ENCODE measurements at regions not wholly inside any gene's neighbourhood (a gene's known extent, or its start where the extent isn't known, plus 50 kb on each side); places are given as distances from the start of the nearest gene placed in this dataset.
A peak's percentile ranks its signal among the peaks of the same experiment; 100 is the strongest.

DNA sequence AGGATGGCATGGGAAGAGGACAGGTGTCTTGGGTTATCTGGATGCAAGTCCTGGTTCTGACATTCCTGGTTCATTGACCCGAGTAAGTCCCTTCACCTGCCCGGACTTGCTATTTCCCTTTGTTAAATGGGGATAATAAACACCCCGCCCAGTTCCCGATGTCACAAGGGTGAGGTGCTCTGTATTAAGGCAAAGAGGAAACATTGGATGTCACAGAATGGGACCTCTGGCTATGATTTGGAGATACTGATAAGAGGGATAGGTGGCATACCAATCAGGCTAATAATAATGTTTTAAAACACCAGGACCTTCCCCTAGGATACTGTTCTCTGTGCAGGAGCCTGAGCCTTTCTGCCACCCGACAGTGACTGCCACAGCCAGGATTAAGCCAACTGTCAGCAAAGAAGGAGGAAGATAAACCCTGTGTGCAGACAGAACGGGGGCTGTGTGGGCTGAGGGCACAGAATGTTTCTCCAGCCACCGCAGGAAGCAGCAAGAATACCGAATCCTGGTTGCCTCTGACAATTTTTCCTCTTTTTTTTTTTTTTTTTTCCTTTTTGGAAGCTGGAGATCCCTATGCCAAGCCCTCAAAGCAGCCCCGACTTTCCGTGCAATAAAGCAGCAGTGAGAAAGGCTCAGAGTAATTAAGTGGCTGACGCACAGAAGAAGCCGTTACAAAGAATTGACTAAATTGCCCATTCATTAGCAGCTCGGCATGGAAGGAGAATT lies 336.6 kb downstream of the SMAD2 start:
- Histone ChIP-seq H3K4me1 (ENCODE audit: insufficient read depth) (peaks cover 18% of the 10 kb centered on the region), H3K9me2 (ENCODE audit: insufficient read depth) (no peaks in the 10 kb centered on the region), H3F3A (replicated peaks; ENCODE audit: low read depth) (no peaks in the 10 kb centered on the region), H3K36me3 (ENCODE audit: insufficient read depth) (no peaks in the 10 kb centered on the region), H4K20me1 (replicated peaks; ENCODE audit: insufficient read depth) (no peaks in the 10 kb centered on the region), H3K79me2 (replicated peaks; ENCODE audit: insufficient read depth) (no peaks in the 10 kb centered on the region), H3K4me3 (0 out of 2 replicates have a peak overlapping the region, but pooled peaks have one; percentile 11), H2AFZ (no peak overlapping the region; the same call in 1 of the 2 replicates), H3K27ac (ENCODE audit: low read depth) (no peak overlapping the region), H3K4me2 (peak overlapping the region; percentile 73), H3K27me3 (ENCODE audit: insufficient read depth) (no peaks in the 10 kb centered on the region)
- no peaks in the 10 kb centered on the region for H3K9me3 Mint-ChIP-seq
- H3K36me3 Mint-ChIP-seq (ENCODE audit: low read depth), result no peaks in the 10 kb centered on the region
- no peak overlapping the region; the same call in 1 of the 2 replicates for H3K27ac Mint-ChIP-seq
- TF ChIP-seq ZNF331 (CRISPR knock-in tag; IDR thresholded peaks at IDR 0.05; ENCODE audit: low read depth), result no peak
- no peak for TF ChIP-seq JUNB (IDR thresholded peaks at IDR 0.05; ENCODE audit: unreplicated experiment)
- no peak for TF ChIP-seq EZH2 (IDR thresholded peaks at IDR 0.05; ENCODE audit: low read depth, unreplicated experiment)
- TF ChIP-seq ZNF114 (CRISPR knock-in tag; IDR thresholded peaks at IDR 0.05), result no peak
- no peak for TF ChIP-seq STAT1 (IDR thresholded peaks at IDR 0.05; ENCODE audit: unreplicated experiment)
- TF ChIP-seq, protein P1, sequence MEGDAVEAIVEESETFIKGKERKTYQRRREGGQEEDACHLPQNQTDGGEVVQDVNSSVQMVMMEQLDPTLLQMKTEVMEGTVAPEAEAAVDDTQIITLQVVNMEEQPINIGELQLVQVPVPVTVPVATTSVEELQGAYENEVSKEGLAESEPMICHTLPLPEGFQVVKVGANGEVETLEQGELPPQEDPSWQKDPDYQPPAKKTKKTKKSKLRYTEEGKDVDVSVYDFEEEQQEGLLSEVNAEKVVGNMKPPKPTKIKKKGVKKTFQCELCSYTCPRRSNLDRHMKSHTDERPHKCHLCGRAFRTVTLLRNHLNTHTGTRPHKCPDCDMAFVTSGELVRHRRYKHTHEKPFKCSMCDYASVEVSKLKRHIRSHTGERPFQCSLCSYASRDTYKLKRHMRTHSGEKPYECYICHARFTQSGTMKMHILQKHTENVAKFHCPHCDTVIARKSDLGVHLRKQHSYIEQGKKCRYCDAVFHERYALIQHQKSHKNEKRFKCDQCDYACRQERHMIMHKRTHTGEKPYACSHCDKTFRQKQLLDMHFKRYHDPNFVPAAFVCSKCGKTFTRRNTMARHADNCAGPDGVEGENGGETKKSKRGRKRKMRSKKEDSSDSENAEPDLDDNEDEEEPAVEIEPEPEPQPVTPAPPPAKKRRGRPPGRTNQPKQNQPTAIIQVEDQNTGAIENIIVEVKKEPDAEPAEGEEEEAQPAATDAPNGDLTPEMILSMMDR (conservative IDR thresholded peaks at IDR 0.05; ENCODE audit: low read depth in 2 of 2), result no peak
- TF ChIP-seq, protein P2, sequence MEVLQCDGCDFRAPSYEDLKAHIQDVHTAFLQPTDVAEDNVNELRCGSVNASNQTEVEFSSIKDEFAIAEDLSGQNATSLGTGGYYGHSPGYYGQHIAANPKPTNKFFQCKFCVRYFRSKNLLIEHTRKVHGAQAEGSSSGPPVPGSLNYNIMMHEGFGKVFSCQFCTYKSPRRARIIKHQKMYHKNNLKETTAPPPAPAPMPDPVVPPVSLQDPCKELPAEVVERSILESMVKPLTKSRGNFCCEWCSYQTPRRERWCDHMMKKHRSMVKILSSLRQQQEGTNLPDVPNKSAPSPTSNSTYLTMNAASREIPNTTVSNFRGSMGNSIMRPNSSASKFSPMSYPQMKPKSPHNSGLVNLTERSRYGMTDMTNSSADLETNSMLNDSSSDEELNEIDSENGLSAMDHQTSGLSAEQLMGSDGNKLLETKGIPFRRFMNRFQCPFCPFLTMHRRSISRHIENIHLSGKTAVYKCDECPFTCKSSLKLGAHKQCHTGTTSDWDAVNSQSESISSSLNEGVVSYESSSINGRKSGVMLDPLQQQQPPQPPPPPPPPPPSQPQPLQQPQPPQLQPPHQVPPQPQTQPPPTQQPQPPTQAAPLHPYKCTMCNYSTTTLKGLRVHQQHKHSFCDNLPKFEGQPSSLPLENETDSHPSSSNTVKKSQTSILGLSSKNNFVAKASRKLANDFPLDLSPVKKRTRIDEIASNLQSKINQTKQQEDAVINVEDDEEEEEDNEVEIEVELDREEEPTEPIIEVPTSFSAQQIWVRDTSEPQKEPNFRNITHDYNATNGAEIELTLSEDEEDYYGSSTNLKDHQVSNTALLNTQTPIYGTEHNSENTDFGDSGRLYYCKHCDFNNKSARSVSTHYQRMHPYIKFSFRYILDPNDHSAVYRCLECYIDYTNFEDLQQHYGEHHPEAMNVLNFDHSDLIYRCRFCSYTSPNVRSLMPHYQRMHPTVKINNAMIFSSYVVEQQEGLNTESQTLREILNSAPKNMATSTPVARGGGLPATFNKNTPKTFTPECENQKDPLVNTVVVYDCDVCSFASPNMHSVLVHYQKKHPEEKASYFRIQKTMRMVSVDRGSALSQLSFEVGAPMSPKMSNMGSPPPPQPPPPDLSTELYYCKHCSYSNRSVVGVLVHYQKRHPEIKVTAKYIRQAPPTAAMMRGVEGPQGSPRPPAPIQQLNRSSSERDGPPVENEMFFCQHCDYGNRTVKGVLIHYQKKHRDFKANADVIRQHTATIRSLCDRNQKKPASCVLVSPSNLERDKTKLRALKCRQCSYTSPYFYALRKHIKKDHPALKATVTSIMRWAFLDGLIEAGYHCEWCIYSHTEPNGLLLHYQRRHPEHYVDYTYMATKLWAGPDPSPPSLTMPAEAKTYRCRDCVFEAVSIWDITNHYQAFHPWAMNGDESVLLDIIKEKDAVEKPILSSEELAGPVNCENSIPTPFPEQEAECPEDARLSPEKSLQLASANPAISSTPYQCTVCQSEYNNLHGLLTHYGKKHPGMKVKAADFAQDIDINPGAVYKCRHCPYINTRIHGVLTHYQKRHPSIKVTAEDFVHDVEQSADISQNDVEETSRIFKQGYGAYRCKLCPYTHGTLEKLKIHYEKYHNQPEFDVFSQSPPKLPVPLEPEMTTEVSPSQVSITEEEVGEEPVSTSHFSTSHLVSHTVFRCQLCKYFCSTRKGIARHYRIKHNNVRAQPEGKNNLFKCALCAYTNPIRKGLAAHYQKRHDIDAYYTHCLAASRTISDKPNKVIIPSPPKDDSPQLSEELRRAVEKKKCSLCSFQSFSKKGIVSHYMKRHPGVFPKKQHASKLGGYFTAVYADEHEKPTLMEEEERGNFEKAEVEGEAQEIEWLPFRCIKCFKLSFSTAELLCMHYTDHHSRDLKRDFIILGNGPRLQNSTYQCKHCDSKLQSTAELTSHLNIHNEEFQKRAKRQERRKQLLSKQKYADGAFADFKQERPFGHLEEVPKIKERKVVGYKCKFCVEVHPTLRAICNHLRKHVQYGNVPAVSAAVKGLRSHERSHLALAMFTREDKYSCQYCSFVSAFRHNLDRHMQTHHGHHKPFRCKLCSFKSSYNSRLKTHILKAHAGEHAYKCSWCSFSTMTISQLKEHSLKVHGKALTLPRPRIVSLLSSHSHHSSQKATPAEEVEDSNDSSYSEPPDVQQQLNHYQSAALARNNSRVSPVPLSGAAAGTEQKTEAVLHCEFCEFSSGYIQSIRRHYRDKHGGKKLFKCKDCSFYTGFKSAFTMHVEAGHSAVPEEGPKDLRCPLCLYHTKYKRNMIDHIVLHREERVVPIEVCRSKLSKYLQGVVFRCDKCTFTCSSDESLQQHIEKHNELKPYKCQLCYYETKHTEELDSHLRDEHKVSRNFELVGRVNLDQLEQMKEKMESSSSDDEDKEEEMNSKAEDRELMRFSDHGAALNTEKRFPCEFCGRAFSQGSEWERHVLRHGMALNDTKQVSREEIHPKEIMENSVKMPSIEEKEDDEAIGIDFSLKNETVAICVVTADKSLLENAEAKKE (CRISPR knock-in tag; IDR thresholded peaks at IDR 0.05), result no peak
- peak; percentile 52 for DNase-seq (ENCODE audit: low spot score)
- H3K27me3 Mint-ChIP-seq (ENCODE audit: insufficient read depth, low read depth, poor library complexity), result peaks cover 2% of the 10 kb centered on the region
- H3K4me1 Mint-ChIP-seq, result peaks cover 36% of the 10 kb centered on the region
- no peak overlapping the region; the same call in 2 of the 3 replicates for H3K4me3 Mint-ChIP-seq
- ATAC-seq, result peak; percentile 47
